ENCODE measurements at regions not wholly inside any gene's neighbourhood (a gene's known extent, or its start where the extent isn't known, plus 50 kb on each side); places are given as distances from the start of the nearest gene placed in this dataset.

GRCh38 chr5:97495301-97495700 is 312.3 kb upstream of the RIOK2 start:
- Histone ChIP-seq H3K4me3 (no peak overlapping the region), H3K9me3 (no peaks in the 10 kb centered on the region), H3K4me1 (ENCODE audit: low read depth) (no peaks in the 10 kb centered on the region), H3K36me3 (ENCODE audit: low read depth) (no peaks in the 10 kb centered on the region)
- intact Hi-C loops (cut with DNase I, micrococcal nuclease): no loop called here
- no peak for TF ChIP-seq CTCF (IDR thresholded peaks at IDR 0.05)
- no peak for DNase-seq
- ATAC-seq: no peak

- Histone ChIP-seq H3K36me3 (ENCODE audit: low read depth) (no peaks in the 10 kb centered on the region), H3K4me3 (no peak overlapping the region), H3K9me3 (no peaks in the 10 kb centered on the region), H3K4me1 (ENCODE audit: low read depth) (no peaks in the 10 kb centered on the region)
- TF ChIP-seq CTCF (IDR thresholded peaks at IDR 0.05): no peak
- DNase-seq (no peak), ATAC-seq (no peak)
- intact Hi-C loops (cut with DNase I, micrococcal nuclease): no loop called here
These were observed 313.0 kb upstream of the RIOK2 start for GRCh38 chr5:97496037-97496436.

GRCh38 chr5:97498657-97499056 is 315.6 kb upstream of the RIOK2 start:
- no peak for TF ChIP-seq CTCF (IDR thresholded peaks at IDR 0.05)
- DNase-seq: no peak
- H3K36me3 ChIP-seq (ENCODE audit: low read depth): no peaks in the 10 kb centered on the region
- no peaks in the 10 kb centered on the region for H3K4me1 ChIP-seq (ENCODE audit: low read depth)
- intact Hi-C loops (cut with DNase I, micrococcal nuclease): no loop called here
- H3K4me3 ChIP-seq: no peak overlapping the region
- no peak for ATAC-seq
- H3K9me3 ChIP-seq: no peaks in the 10 kb centered on the region

- ATAC-seq (no peak), DNase-seq (no peak)
- TF ChIP-seq CTCF (IDR thresholded peaks at IDR 0.05): no peak
- Histone ChIP-seq H3K4me3 (no peak overlapping the region), H3K4me1 (ENCODE audit: low read depth) (no peaks in the 10 kb centered on the region), H3K9me3 (no peaks in the 10 kb centered on the region), H3K36me3 (ENCODE audit: low read depth) (no peaks in the 10 kb centered on the region)
- intact Hi-C loops (cut with DNase I, micrococcal nuclease): no loop called here
These were observed 316.6 kb upstream of the RIOK2 start for GRCh38 chr5:97499605-97500004.

- no peak for TF ChIP-seq CTCF (IDR thresholded peaks at IDR 0.05)
- Histone ChIP-seq H3K36me3 (ENCODE audit: low read depth) (no peaks in the 10 kb centered on the region), H3K9me3 (no peaks in the 10 kb centered on the region), H3K4me3 (no peak overlapping the region), H3K4me1 (ENCODE audit: low read depth) (no peaks in the 10 kb centered on the region)
- no peak for ATAC-seq
- intact Hi-C loops (cut with DNase I, micrococcal nuclease): no loop called here
- DNase-seq: no peak
These were observed 318.4 kb upstream of the RIOK2 start for GRCh38 chr5:97501286-97501964.

- intact Hi-C loops (cut with DNase I, micrococcal nuclease): no loop called here
- Histone ChIP-seq H3K4me1 (ENCODE audit: low read depth) (no peaks in the 10 kb centered on the region), H3K36me3 (ENCODE audit: low read depth) (no peaks in the 10 kb centered on the region), H3K4me3 (no peak overlapping the region), H3K9me3 (no peaks in the 10 kb centered on the region)
- DNase-seq (no peak), ATAC-seq (no peak)
- TF ChIP-seq CTCF (IDR thresholded peaks at IDR 0.05): no peak
These were observed 318.9 kb upstream of the RIOK2 start for GRCh38 chr5:97501965-97502305.
